LoVo (cell line): ENCODE measurements at regions not wholly inside any gene's neighbourhood (a gene's known extent, or its start where the extent isn't known, plus 50 kb on each side); places are given as distances from the start of the nearest gene placed in this dataset.
"Not testable (repeated sequence)": the region's sequence is repeated elsewhere in the genome, so short reads cannot be mapped to it uniquely, and the experiment has no call there.

Experiments
- DNase-seq: peaks from one replicate; pipeline ENCODE4 v3.0.0-alpha.2; 2016; ENCODE audit warnings: low spot score

DNA sequence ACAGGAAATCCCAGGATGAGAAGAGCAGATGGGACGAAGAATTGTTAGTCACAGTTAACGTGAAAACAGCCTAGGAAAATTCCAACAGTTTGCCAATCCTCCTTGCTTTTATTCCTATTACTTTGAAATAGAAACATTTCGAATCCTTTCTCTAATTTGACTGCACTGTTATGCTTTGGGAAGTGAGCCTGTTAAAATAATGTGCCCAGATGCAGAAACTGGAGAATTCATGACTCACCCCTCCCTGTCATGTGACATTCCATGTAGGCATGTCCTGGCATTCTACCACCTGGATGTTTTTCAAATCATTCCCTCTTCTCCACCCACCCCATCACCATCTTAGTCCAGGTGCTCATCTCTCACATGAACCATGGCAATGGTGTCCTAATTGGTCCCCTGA, 107.3 kb downstream of the MINAR1 start:
- peak; percentile 6 for DNase-seq

DNA sequence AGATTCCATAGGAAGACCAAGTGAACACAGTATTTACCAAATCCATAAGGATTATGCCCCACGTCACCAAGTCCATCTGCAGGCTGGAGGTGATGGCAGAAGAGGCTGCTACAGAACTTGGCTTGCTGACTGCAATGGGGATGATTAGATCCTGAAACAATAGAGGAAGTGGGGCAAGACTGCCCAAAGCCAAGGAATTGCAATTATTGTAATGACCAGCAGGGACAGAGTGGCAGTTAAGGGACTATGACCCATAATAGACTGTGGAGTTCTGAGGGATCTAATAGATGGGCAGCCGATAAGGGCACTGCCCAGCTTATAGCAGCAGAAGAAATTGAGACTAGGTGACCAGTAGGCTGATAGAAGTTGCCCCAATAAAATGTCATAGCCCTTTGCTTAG, 108.4 kb downstream of the MINAR1 start:
- no peak for DNase-seq

- no peak for DNase-seq
Measured at GRCh38 chr15:79541196-79541595, 109.1 kb downstream of the MINAR1 start.

GRCh38 chr15:79543097-79543496, 111.0 kb downstream of the MINAR1 start:
- DNase-seq: no peak

GRCh38 chr15:79549196-79549595, 117.1 kb downstream of the MINAR1 start:
- peak; percentile 41 for DNase-seq

DNA sequence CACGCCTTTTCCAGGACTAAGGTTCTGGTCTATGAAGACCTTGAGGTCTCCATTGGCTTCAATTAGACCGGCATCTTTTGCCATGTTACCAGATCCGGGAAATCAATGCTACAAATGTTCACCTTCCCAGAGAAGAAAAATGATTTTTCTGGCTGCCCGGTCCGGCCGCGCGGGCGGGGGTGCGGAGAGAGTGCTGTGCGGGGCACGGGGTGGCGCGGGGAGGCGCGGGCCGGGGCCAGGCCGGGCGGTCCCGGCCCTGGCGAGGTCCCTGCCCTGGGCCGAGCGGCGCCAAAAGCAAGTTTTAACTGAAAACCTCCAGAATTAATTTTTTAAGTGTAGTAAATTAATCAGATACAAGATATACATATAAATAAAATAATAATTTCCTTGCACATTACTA, 128.2 kb downstream of the MINAR1 start:
- no peak for DNase-seq

DNA sequence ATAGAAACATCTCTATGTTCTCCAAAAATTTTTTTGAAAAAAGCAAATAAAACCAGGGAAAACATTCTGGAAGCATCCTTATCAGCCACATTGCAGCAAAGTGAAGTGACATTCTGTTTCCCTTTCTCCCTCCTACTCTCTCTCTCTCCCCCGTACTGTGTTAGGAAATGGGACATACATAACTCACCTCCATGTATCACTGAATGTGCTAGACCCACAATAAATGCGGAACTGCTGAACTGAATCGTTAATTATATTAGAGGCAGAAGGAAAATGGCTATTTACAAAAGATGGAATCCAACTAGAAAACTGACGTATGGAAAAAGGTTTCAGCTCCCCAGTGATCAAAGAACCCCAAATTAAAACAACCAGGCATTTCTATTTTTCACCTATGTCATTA, 129.8 kb downstream of the MINAR1 start:
- no peak for DNase-seq

DNA sequence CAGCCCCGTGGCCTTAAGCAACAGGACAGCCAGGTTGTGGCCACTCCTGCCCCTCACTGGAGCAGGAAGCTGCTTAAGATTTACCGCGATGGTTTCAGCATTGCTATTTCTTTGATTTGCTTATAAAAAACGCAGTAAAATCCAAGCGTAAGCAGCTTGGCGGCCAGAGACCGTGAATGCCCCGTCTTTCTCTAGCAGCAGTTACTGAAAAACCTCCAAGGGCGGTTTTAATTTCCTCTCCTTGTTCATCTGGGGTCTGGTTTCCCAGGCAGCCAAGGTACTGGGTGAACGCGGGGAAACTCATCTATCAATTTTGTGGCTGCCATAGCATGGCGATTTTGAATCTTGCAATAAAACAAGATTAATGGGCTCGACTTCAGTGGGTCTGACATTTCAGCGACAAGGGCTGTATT, 130.3 kb downstream of the MINAR1 start:
- no peak for DNase-seq

- no peak for DNase-seq
Measured at GRCh38 chr15:79562899-79563298, 130.8 kb downstream of the MINAR1 start.

GRCh38 chr15:79570004-79570403, 137.9 kb downstream of the MINAR1 start:
- DNase-seq: no peak

GRCh38 chr15:79572691-79573404, 140.7 kb downstream of the MINAR1 start:
- DNase-seq: no peak

DNA sequence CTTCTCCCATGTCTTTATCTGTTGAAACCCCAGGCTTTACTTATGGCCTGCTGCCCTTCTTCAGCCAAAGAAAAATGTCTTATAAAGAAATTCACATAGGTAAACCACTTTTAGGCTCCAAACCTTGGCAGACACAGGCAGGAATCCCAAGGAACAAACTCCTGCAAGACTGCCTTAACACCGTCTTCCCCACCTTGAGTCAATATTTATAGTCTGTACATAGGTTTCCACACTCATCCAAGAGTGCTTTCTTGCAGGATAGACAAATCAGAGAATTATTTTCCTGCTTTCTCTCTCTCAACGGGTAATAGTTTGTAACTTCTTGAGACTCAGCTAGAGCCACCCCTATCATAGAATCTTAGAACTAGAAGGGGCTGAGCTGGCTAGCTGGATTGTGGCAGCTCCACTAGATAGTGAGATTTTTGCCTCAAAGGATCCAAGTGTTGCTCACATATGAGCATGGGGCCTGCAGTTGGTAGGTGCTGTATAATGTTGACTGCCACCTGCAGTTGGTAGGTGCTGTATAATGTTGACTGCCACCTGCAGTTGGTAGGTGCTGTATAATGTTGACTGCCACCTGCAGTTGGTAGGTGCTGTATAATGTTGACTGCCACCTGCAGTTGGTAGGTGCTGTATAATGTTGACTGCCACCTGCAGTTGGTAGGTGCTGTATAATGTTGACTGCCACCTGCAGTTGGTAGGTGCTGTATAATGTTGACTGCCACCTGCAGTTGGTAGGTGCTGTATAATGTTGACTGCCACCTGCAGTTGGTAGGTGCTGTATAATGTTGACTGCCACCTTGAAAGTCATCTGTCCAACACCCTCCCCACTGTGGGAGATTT, 142.5 kb downstream of the MINAR1 start:
- not testable (repeated sequence) for DNase-seq

GRCh38 chr15:79582650-79583049, 150.5 kb downstream of the MINAR1 start:
- DNase-seq: no peak

- DNase-seq: no peak
Measured at GRCh38 chr15:79592126-79592525, 160.0 kb downstream of the MINAR1 start.

DNA sequence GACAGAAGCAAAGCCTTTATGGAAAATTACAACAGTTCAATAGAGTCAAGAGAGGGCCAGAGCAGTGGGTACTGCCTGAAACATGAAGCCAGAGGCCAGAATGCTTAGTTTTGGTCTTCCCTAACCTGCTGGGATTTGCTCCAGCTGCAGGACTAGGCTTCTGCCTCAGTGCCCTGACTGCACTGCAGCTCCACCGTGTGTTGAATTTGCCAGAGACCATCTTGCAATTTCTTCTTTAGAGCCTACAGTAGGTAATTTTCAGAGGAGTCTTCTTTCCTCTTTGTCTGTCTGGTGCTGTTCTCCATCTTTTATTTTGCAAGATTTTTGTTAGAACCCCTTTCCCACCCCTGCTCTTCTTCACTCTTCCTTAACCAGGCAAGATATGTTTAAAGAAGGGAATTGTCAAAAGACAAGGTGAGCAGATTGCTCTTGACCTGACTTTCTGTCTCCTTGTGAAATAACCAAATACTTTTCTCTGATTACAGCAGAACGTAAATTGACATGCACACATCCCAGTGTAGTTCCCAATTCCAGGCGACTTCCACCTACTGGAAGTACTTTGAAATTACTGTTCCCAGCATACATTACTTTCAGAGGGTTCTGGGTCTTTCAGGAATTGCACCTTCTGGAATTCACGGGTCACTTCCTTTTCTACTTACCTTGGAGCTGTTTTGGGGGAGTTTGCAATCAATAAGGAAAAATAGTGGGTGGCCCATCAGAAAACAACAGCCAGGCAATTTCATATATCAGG, 161.2 kb downstream of the MINAR1 start:
- no peak for DNase-seq

DNA sequence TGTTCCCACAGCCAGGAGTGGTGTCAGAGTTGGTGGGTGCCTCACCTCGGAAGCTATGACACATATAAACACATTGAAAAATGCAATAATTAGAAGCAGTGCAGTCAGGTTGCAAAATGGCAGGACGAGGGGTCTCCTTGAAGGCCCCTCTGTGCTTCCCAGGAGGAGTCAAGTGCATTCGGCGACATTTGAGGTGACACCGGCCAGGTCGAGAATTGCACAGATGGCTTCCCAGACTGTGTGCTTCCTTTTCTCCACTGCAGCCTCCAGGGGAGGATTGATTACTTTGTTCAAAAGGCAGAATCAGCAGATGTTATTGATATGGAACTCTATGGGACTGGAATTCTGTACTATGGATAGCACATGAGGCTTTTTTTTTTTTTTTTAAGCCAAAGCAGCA, 163.2 kb downstream of the MINAR1 start:
- DNase-seq: no peak

DNA sequence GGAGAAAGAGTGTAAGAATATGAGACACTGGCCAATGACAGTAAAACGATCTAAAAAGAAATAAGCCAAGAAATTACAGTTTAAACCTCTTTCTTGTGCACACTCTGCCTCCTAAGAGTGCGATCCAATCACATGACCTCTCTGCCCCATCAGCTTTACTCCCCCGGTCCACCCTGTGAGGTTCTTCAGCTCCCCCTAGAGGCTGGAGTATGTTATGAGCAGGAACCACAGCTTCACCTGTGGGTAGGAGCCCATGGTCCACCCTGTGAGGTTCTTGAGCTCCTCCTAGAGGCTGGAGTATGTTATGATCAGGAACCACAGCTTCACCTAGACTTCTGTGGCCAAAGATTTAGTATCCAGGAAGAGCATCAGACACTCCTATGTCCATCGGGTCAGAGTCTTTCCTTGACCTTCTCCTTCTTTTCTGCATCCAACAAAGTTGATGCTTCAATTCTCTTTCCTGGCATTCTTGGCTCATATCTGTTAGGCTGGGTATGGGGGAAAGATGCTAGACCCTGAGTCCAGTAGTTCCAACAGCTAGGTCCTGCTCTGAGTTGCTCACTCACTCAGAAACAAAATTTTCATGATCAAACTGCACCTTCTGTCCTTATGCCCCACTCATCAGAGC, 164.0 kb downstream of the MINAR1 start:
- DNase-seq: peak; percentile 84

- DNase-seq: no peak
Measured at GRCh38 chr15:79598639-79599038, 166.5 kb downstream of the MINAR1 start.

DNA sequence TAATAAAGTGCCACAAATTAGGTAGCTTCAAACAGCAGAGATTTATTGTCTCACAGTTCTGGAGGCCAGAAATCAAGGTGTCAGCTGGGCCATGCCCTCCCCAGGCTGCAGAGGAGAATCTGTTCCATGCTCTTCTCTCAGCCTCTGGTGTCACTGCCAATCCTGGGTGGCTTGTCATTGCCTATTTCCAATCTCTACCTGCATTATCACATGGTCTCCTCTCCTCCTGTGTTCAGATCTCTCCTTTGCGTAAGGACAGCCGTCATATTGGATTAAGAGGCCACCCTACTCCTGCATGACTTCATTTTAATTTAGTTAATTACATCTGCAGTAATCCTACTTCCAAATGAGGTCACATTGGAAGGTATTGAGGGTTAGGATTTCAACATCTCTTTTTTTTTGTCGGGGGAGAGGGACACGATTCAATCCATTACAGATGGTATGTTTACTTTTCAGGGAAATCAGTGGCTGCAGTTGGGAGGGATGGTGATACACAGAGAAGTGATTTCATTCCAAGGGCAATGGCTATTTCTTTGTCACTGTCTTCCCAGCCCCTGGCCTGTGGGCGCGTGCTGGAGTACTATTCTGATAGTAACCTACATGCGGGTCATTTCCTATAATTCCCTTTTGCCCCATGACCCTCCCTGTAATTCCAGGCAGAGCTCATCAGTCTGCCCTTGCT, 169.4 kb downstream of the MINAR1 start:
- DNase-seq: no peak

- no peak for DNase-seq
Measured at GRCh38 chr15:79602180-79602579, 170.0 kb downstream of the MINAR1 start.

DNA sequence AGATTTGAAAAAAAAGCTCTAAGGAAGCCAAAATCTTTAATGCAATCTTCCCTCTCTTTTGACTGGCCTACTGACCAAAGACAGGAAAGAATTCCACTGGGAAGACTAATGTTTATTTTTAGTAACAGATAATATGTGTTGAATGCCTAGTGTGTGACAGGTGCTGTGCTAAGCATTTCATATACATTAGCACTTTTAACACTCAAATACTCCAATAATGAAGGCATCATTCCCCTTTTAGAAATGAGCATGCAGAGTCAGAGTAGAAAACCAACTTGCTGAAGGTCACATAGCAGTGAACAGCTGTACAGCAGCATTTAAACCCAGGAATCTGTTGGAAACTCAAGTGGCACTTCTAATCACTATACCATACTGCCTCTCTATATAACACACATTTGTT, 170.6 kb downstream of the MINAR1 start:
- DNase-seq: no peak
